Activated CD4-positive, alpha-beta T cell treated with anti-CD3 and anti-CD28 coated beads for 4 hours (primary cell): ENCODE measurements at regions not wholly inside any gene's neighbourhood (a gene's known extent, or its start where the extent isn't known, plus 50 kb on each side); places are given as distances from the start of the nearest gene placed in this dataset.

Source experiments
- DNase-seq, 2 donors: peaks; one replicate each; pipeline ENCODE4 v3.0.0-alpha.2; 2020

DNA sequence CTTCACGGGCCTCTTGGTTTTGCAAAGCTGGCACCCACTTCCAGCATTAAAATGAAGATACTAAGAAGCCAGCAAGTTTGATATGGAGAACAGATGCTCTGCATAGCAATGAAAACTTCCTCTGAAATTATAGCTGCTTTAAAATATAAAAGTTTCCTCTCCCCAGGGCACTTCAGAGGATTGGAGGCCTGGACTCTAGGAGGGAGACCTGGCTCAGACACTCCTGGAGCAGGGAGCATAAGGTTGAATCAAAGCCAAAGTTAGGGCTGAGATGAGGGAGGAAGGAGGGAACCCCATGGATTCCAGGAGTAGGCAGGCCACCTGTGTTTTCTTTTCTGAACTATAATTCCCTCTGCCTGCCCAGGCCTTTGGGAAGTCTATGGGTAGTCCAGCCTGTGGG, 176.0 kb upstream of the RPL38 start:
- DNase-seq, result no peak

GRCh38 chr17:74028354-74029116, 174.9 kb upstream of the RPL38 start:
- DNase-seq, result no peak

- DNase-seq, result no peak
Measured at GRCh38 chr17:74031316-74032090, 172.0 kb upstream of the RPL38 start.

- DNase-seq, result no peak
Measured at GRCh38 chr17:74032222-74032621, 171.3 kb upstream of the RPL38 start.

DNA sequence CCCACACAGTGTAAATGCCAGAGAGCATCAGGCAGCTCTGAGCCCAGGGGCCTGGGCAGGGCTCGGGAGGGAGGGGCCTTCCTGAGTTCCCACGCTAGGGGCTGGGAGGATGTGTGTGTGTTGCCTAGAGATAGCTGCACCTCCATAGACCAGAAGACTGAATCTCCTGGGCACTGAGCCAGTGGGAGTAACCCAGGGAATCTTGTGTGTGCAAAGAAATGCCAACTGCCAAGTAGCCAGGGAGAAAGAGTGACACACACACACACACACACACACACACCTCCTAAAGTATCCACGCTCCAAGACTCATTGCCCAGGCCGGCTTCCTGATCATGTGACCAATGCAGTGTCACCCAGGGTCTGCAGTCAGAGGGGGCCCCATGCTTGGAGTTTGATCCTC, 166.2 kb upstream of the RPL38 start:
- DNase-seq, result no peak

DNA sequence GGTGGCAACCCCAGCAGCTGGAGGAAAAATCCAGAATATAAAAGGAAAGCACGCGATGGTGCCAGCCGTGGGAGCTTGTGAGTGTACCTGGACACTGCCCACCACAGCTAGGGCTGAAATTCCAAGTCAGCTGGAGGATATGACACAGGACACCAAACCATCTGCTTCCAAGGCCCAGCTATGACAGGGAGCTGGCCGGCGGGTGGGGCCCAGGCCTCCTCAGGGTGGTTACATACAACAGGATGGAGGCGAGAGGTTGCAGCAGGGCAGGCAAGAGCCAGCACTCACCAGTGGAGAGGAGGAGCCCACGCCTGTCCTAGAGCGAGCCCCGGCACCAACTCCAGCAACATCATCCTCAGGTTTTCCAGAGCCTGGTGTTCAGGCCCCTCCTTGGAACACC, 163.2 kb upstream of the RPL38 start:
- no peak for DNase-seq

GRCh38 chr17:74040729-74041128, 162.7 kb upstream of the RPL38 start:
- no peak for DNase-seq

GRCh38 chr17:74041869-74042640, 161.4 kb upstream of the RPL38 start:
- no peak for DNase-seq

GRCh38 chr17:74042744-74043486, 160.6 kb upstream of the RPL38 start:
- no peak for DNase-seq

DNA sequence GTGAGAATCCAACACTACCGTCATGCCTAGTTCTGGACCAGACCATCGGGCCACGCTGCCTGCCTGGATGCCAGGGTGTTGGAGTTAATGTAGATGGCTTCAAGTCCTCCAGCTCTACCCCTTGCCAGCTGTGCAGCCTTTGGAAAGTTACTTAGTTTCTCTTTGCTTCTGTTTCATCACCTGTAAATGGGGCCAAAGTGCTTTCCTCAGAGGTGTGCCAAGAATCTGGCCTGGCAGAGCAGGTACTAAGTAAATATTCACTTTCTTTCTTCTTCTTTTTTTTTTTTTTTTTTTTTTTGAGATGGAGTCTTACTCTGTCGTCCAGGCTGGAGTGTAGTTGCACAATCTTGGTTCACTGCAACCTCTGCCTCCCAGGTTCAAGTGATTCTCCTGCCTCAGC, 159.5 kb upstream of the RPL38 start:
- DNase-seq, result no peak

DNA sequence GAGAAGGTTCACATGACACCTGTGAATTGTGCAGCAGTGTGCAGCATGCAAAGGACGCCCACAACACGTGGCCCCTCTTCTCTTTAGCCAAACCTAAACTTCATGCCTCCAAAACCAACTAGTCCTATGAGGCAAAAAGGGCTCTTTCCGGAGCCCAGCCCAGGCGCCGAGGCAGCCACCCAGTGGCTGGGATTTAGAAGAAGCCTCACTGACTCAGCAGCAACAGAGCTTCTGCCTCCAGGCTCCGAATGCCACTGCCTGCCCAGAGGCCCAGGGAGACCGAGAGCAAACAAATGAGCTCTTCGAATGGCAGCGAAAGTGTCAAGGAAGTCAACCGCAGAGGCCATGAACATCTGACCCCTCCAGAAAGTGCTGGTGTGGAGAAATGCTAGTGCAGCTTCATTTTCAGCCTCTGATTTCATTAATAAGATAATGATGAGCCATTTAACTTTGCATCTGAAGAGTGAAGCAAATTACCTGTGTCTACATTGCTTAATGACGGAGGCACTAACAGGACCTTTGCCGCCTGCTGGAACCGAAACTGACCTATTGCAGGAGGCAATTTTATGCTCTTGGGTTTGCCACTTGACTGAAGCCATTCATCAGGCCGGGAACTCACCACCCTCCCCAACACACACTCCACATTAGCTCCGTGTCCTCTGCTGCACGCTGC, 157.7 kb upstream of the RPL38 start:
- no peak for DNase-seq

- DNase-seq, result no peak
Measured at GRCh38 chr17:74049167-74049966, 154.1 kb upstream of the RPL38 start.

- DNase-seq, result no peak
Measured at GRCh38 chr17:74049967-74050458, 153.5 kb upstream of the RPL38 start.

GRCh38 chr17:74051348-74051747, 152.1 kb upstream of the RPL38 start:
- DNase-seq, result no peak

DNA sequence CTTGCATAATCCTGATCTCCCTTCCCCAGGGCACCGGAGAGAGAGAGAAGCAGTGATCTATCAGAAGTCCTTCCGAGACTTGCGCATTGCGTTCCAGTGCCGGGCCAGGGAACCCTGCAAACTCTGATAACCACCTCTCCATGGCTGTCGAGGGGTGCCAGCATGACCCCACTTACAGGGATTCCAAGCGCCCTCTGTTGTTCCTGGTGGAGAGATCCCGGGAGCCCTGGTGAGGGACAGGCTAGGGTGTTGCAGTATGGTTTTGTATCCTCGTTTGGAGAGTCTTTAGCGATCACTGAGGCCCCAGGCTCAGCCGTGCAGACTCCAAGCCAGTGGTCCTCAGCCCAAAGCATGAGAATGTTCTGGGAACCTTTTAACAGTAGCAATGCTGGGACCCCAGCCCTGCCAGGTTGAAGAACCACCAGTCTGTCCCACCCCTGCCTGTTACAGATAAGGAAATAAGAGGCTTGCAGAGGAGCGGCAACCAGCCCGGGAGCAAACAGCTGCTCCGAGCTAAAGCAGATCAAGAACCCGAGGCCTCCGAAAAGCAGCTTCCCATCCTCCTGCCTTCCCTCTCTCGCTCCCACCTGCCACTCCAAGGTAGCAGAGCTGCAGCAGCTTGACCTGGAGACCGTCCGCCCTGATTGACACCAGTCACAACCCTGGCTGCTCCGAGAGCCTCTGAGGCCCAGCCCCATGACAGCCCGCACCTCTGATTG, 150.3 kb upstream of the RPL38 start:
- DNase-seq, result no peak

GRCh38 chr17:74053712-74054078, 149.8 kb upstream of the RPL38 start:
- DNase-seq, result no peak

GRCh38 chr17:74054249-74054648, 149.2 kb upstream of the RPL38 start:
- no peak for DNase-seq

GRCh38 chr17:74055508-74056160, 147.8 kb upstream of the RPL38 start:
- DNase-seq, result no peak

DNA sequence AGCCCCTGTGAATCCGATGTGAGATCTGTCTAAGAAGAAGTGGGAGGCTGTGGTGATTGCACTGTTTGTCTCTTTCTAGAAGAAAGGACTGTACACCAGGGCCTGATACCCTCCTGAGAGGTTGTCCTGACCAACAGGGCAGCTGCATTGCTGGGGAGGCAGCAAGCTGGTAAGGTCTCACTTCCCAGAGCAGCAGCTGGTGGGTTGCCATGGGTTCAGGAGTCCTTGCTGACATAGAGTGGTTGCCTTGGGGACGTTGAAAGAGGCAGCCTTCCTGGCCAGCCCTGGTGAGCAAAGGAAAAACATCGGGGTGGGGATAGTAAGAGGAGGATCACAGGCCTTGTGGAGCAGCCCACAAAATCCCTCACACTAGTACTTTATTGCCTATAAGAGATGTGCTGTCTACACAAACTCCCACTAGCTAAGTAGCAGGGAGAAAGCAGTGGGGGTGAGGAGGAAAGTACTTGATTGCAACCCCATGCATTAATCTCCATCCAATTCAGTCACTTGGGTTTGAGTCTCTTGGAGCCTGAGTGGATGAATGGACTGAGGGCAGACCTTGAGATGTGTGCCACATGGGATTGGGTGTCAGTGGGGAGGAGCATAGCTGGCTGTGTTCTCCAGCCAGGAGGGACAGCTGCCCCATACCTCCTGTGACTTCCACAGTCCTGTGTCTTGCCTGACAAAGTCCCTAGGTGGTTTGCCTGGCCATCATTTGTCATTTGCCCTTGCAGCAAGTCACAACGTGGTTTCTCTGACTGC, 143.8 kb upstream of the RPL38 start:
- no peak for DNase-seq
